Activated naive CD4-positive, alpha-beta T cell (primary cell): ENCODE measurements at regions not wholly inside any gene's neighbourhood (a gene's known extent, or its start where the extent isn't known, plus 50 kb on each side); places are given as distances from the start of the nearest gene placed in this dataset.

ENCODE experiments used
- DNase-seq, 4 experiments: peaks; one replicate each; lab custom pipeline; 2025; lab: John Stamatoyannopoulos, UW

- no peak for DNase-seq
Measured at GRCh38 chr4:104964410-104965175, 182.1 kb upstream of the TET2 start.

DNA sequence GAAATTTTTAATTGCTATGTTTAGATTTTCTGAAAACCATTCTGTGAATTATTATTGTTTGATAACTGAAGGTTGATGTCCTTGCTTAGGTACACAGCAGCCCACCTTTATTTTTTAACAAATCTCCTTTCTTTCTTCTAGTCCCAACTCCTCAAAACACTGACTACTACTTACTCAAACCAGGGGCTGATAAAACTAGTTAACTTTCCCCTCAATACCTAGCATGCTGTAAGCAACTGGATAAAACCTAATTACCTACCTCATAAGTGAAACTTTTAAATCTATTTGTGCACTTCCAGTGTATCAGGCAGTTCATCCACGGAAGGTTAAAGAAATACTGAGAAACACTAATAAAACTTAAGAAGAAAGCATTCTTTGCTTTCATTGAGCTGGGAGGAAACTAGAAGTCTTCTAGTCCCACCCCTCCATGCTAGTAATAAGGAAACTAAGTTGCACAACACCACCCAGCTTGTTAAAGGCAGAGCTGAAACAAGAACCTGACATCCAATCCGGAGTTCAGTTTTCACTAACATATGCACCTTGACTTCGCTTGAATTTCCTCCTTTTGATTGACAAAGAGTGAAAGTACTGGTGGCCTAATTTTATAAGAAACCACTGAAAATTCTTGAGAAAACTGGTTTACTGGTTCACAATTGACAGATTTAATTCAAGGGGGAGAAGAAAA, 180.2 kb upstream of the TET2 start:
- no peak for DNase-seq

GRCh38 chr4:104967034-104967401, 179.7 kb upstream of the TET2 start:
- no peak for DNase-seq

DNA sequence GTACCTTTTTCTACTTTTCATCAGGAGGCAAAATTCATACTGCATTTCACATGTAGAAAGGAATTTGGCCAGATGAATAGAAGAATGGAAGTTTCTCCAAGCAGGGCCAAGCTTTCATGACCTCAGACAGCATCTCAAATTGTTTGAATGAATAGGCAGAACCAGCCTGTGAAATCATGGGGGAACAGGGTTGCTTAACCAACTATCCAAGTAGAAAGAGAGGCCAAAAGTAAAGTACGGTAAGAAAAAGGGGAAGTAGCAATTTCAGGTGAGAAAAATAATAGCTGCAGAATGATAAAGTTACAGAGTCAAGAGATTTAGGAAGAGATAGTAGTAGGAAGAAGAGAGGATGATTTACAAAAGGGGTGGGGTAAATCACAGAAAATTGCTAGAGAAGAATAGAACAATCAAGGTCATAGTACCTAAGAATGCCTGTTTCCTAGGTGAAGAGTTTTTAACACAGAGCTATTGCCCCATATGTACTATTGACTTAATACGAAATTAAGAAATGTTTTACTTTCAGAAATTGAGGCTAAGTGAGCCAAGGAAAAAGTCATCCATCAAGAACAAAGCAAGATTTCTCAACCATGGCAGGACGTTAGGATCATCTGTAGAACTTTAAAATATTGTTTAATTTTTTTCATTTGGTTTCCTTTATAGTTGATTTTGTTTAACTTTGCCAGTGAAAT, 177.1 kb upstream of the TET2 start:
- DNase-seq = no peak

- no peak for DNase-seq
Measured at GRCh38 chr4:104971462-104971861, 175.2 kb upstream of the TET2 start.

DNA sequence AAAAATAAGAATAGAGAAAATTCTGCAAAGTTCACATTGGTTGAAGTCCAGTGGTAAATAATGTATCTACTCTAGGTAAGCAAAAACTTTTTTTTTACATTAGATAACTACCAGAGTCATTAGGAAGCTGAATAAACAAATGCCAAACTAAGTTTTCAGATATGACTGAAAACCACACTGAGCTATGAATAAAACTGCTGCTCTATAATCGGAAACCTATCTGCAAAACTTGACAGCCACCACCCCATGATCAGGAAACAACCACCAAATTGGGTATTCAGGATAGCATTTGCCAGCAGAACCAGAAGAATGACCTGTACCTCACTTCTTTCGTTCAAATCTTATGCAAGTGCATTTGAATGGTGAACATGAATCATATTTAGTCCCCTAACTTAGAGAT, 173.0 kb upstream of the TET2 start:
- no peak for DNase-seq

DNA sequence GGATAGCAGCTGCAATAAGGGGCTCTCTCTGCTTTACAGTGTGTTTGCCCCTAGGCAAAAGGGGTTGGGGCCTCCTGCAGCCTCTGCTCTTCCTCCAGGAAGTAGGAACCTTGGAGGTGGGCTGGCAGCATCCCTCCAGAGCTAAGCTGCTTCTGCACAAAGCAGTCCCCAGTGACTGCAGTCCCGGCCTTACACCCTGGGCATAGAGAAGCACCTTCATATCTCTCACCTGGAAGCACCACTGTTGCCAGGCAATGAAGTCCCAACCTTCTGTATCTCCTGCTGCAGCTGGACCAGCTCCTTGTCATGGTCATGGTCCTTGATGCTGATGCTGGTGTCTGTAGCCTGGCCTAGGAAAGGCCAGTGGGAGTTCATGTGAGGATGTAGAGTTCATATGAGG, 171.1 kb upstream of the TET2 start:
- DNase-seq = no peak

DNA sequence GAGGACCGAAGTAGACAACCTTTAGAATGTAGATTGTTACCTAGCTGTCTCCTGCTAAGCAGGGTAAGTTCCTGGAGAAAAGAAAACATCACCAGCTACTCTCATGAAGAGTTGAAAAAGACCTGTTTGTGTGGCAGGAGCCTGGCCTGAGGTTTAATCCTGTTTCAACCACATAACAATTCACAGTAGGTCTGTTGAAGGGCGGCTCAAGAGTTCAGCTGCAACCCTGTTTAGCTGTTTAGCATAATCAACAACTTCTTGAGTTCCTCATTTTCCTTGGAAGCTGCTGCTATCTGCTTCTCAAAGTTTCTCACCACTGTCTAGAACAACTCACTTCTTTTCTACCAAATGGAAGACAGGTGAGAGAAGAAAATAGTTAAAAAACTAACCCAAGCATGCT, 170.4 kb upstream of the TET2 start:
- no peak for DNase-seq

DNA sequence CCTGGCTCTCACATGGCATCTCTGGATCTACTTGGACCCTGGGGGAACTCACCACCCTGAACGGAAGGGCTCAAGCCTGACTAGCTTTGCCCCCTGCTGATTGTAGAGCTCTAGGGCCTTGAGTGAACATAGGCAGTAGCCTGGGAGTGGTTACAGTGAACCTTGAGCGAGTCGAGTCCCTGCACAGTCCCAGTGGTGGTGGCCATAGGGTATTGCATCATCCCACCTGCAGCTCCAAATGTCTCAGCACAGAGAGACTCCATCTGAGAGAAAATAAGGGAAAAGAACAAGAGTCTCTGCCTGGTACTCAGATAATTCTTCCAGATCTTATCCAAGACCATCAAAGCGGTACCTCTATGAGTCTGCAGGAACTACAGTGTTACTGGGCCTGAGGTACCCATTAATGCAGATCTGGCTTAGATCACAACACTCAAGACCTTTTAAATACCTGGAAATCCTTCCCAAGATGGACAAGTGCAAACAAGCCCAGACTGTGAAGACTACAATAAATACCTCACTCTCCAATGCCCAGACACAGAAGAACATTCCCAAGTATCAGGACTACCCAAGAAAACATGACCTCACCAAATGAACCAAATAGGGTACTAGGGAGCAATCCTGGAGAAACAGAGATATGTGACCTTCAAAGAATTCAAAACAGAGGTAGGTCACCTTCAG, 167.5 kb upstream of the TET2 start:
- DNase-seq = no peak

DNA sequence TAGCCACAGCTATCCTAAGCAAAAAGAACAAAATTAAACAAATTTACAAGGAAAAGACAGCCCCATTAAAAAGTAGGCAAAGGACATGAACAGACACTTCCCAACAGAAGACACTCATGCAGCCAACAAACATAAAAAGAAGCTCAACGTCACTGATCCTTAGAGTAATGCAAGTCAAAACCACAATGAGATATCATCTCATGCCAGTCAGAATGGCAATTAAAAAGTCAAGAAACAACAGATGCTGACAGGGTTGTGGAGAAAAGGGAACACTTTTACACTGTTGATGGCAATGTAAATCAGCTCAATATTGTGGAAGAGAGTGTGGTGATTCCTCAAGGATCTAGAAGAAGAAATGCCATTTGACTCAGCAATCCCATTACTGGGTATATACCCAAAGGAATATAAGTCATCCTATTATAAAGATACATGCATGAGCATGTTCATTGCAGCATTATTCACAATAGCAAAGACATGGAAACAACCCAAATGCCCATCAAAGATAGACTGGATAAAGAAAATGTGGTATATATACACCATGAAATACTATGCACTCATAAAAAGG, 163.0 kb upstream of the TET2 start:
- DNase-seq = no peak

DNA sequence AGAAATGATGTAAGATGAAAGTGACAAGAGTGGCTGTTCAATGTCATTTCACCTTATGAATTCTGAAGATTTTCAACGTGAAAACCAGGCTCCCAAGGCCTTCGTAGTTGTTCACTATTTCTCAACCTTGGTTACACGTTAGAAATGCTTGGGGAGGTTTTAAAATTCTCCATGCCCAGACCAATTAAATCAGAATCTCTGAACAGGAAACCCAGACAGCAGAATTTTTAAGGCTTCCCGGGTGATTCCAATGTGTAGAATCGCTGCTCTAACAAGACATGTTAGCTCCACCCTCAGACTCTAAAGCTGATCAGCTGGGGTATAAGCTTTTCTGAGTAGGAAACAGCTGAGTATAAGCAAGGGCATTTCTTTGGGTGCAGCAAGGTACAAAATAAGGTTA, 160.4 kb upstream of the TET2 start:
- DNase-seq = no peak

- DNase-seq = no peak
Measured at GRCh38 chr4:104989371-104989770, 157.3 kb upstream of the TET2 start.

DNA sequence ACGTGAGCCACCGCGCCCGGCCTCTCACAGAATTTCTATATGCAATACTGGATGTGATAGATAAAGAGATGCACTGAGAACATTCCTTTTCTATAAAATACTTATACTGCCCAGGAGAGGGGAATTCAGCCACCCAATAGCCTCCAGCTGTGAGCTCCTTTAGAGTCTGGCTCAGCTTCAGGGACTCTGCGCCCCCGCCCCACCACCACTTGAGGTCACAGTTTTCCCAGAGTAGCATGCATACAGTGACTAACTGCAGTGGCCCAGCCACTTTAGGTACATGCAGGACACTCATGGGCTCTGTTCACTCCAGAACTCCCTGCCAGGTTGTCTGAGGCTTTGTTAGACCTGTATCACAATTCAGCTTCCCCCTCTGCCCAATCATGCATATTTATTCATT, 144.4 kb upstream of the TET2 start:
- DNase-seq = no peak

DNA sequence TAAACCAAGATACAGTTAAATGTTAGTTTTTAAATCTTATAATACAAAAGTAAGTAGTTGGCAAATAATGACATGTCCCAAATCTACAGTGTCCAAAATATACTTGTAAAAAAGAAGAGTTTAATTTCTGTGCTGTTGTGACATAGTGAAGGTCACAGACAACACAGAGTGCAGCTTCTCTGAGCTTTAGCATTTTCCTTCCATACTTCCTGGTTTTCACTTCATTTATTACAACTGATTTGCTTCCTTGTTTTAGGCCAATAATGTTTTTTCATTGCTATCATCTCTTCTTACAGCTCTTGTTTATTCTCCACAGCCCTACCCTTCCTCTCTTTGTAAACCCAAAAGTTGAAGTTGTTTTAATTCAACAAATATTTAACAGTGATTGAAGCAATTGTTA, 132.4 kb upstream of the TET2 start:
- DNase-seq = no peak

GRCh38 chr4:105014635-105015034, 132.0 kb upstream of the TET2 start:
- no peak for DNase-seq

GRCh38 chr4:105015750-105016149, 130.9 kb upstream of the TET2 start:
- no peak for DNase-seq

DNA sequence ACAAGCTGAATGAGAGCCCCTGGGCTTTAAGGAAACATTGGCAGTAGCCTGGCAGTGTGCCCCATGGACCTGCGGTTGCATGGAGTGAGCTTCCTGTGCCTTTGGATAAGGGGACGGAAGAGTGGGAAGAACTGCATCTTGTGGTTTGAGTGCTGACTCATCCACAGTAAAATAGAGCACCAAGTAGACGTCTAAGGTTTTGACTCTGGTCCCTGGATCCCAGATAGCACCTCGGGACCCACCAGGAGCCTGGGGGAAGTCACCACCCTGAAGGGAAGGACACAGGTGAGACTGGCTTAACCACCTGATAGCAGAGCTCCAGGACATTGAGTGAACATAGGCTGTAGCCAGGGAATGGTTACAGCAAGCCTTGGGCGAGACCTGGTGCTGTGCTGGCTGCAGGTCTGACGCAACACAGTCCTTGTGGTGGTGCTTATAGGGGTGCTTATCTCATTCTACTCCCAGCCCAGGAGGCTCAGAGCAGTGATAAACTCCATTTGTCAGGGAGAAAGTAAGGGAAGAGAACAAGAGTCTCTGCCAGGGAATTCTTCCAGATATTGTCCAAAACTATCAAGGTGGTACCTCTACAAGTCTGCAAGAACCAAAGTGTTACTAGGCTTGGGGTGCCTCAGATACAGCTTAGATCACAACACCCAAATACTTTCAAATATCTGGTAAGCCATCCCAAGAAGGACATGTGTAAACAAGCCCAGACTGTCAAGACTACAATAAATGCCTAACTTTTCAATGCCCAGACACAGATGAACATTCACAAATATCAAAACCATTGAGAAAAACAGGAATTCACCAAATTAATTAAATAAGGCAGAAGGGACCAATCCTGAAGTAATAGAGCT, 123.6 kb upstream of the TET2 start:
- no peak for DNase-seq

- DNase-seq = no peak
Measured at GRCh38 chr4:105023668-105024055, 123.0 kb upstream of the TET2 start.

GRCh38 chr4:105025263-105026017, 121.2 kb upstream of the TET2 start:
- no peak for DNase-seq

DNA sequence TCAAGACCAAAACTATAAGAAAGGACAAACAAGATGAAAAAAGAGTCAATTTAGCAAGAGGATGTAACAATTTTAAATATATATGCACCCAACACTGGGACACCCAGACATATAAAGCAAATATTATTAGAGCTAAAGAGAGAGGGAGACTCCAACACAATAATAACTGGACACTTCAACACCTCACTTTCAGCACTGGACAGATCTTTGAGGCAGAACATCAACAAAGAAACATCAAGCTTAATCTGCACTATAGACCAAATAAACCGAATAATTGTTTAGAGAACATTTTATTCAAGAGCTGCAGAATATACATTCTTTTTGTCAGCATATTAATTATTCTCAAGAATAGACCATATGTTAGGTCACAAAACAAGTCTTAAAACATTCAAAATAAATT, 109.7 kb upstream of the TET2 start:
- DNase-seq = no peak

GRCh38 chr4:105042451-105042850, 104.2 kb upstream of the TET2 start:
- no peak for DNase-seq
